ENCODE measurements at regions not wholly inside any gene's neighbourhood (a gene's known extent, or its start where the extent isn't known, plus 50 kb on each side); places are given as distances from the start of the nearest gene placed in this dataset.

DNA sequence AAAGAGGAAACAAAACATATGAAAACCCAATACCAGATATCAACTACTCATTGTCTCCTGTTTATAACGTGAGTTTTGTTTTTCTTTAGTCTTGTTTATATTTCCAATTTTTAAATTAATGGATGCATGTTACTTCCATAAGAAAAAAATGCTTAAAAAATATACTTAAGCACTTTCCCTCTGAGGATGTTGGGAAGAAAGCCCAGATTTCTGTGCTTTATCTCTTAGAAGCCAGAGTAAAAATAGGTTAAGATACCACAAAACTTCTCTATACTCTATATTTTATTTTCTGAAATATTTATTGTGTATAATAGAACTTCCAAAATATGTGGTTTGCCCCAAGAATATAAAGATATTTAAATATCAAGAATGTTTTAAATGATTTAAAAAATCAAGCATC is 633.9 kb downstream of the STK39 start:
- Histone ChIP-seq H3K27ac (ENCODE audit: low read depth in 1 of 2, low read length in 2 of 2) (no peak overlapping the region), H3K4me1 (ENCODE audit: insufficient read depth, low read length) (no peaks in the 10 kb centered on the region), H3K27me3 (ENCODE audit: control insufficient read depth in 1 of 2, insufficient read depth in 2 of 2, low read length in 2 of 2) (no peaks in the 10 kb centered on the region), H3K9me3 (ENCODE audit: control insufficient read depth in 1 of 2, insufficient read depth in 1 of 2, low read length in 2 of 2) (no peaks in the 10 kb centered on the region), H3K4me3 (ENCODE audit: low read length) (no peak overlapping the region), H3K36me3 (ENCODE audit: insufficient read depth, low read length) (no peaks in the 10 kb centered on the region)
- Mint-ChIP-seq H3K27me3 (no peaks in the 10 kb centered on the region), H3K27ac (no peak overlapping the region), H3K36me3 (ENCODE audit: low read depth) (no peaks in the 10 kb centered on the region), H3K4me1 (ENCODE audit: low read depth) (no peaks in the 10 kb centered on the region), H3K9me3 (no peaks in the 10 kb centered on the region), H3K4me3 (no peak overlapping the region)
- DNase-seq (no peak), ATAC-seq (ENCODE audit: poor library complexity) (no peak)
- ChIA-PET POLR2A (no interaction called here), CTCF (no interaction called here)
- intact Hi-C loops (cut with DNase I, micrococcal nuclease) = no loop called here
- TF ChIP-seq, protein P1, sequence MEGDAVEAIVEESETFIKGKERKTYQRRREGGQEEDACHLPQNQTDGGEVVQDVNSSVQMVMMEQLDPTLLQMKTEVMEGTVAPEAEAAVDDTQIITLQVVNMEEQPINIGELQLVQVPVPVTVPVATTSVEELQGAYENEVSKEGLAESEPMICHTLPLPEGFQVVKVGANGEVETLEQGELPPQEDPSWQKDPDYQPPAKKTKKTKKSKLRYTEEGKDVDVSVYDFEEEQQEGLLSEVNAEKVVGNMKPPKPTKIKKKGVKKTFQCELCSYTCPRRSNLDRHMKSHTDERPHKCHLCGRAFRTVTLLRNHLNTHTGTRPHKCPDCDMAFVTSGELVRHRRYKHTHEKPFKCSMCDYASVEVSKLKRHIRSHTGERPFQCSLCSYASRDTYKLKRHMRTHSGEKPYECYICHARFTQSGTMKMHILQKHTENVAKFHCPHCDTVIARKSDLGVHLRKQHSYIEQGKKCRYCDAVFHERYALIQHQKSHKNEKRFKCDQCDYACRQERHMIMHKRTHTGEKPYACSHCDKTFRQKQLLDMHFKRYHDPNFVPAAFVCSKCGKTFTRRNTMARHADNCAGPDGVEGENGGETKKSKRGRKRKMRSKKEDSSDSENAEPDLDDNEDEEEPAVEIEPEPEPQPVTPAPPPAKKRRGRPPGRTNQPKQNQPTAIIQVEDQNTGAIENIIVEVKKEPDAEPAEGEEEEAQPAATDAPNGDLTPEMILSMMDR (IDR thresholded peaks at IDR 0.05) = no peak

DNA sequence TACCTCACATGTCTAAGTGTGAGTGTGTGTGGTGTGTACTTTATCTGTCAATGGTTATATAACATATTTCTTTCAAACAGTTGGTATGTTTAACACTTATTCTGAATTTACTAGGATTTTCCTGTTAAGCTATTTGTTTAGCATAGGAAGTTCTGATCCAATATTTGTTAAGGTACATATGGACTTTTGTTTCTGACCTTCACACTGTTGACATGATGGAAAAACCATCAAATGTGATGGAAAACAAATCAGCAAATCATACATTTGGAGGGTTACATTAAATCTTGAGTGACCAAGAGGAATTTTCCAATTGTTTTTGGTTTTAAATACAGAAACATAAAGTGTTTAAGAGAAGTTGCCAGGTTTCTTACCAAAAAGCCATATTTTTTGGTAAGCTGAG is 638.9 kb downstream of the STK39 start:
- CTCF ChIA-PET = no interaction called here
- H3K27me3 ChIP-seq (ENCODE audit: control insufficient read depth in 1 of 2, insufficient read depth in 2 of 2, low read length in 2 of 2) = no peaks in the 10 kb centered on the region

DNA sequence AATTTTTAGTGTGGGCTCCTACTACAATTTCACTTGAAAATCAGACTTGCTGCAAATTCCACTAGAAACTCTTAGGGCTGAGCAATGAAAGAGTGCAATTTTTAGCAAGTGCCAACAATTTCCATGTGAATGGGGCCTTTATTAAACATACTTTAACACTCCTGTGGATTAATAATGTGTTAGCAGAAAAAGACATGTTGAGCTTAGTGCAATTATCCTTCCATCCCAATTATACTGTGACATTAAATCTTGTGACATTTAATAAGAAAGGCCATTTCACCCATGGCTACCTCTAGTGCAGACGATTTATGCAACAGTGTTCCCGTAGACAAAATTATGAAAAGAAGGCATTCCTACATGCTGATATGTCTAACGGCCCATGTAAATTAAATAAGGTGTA is 639.7 kb downstream of the STK39 start:
- no peaks in the 10 kb centered on the region for H3K36me3 Mint-ChIP-seq (ENCODE audit: low read depth)
- no peaks in the 10 kb centered on the region for H3K9me3 Mint-ChIP-seq
- ChIA-PET CTCF (no interaction called here), POLR2A (no interaction called here)
- H3K27me3 ChIP-seq (ENCODE audit: control insufficient read depth in 1 of 2, insufficient read depth in 2 of 2, low read length in 2 of 2) = no peaks in the 10 kb centered on the region
- no peaks in the 10 kb centered on the region for H3K27me3 Mint-ChIP-seq
- no peaks in the 10 kb centered on the region for H3K36me3 ChIP-seq (ENCODE audit: insufficient read depth, low read length)
- TF ChIP-seq, protein P1 (IDR thresholded peaks at IDR 0.05) = no peak
- DNase-seq (no peak), ATAC-seq (ENCODE audit: poor library complexity) (no peak)
- no peak overlapping the region for H3K4me3 Mint-ChIP-seq
- no peak overlapping the region for H3K4me3 ChIP-seq (ENCODE audit: low read length)
- no peaks in the 10 kb centered on the region for H3K4me1 Mint-ChIP-seq (ENCODE audit: low read depth)
- intact Hi-C loops (cut with DNase I, micrococcal nuclease) = no loop called here
- H3K4me1 ChIP-seq (ENCODE audit: insufficient read depth, low read length) = no peaks in the 10 kb centered on the region
- H3K27ac ChIP-seq (ENCODE audit: low read depth in 1 of 2, low read length in 2 of 2) = no peak overlapping the region
- no peaks in the 10 kb centered on the region for H3K9me3 ChIP-seq (ENCODE audit: control insufficient read depth in 1 of 2, insufficient read depth in 1 of 2, low read length in 2 of 2)
- no peak overlapping the region for H3K27ac Mint-ChIP-seq

More for the DNA sequence above, 638.9 kb downstream of the STK39 start:
- H3K36me3 ChIP-seq (ENCODE audit: insufficient read depth, low read length) = no peaks in the 10 kb centered on the region
- Mint-ChIP-seq H3K4me3 (no peak overlapping the region), H3K27ac (no peak overlapping the region), H3K36me3 (ENCODE audit: low read depth) (no peaks in the 10 kb centered on the region), H3K4me1 (ENCODE audit: low read depth) (no peaks in the 10 kb centered on the region), H3K9me3 (no peaks in the 10 kb centered on the region), H3K27me3 (no peaks in the 10 kb centered on the region)
- H3K4me1 ChIP-seq (ENCODE audit: insufficient read depth, low read length) = no peaks in the 10 kb centered on the region
- no peak for ATAC-seq (ENCODE audit: poor library complexity)
- POLR2A ChIA-PET = no interaction called here
- DNase-seq = no peak
- H3K9me3 ChIP-seq (ENCODE audit: control insufficient read depth in 1 of 2, insufficient read depth in 1 of 2, low read length in 2 of 2) = no peaks in the 10 kb centered on the region
- intact Hi-C loops (cut with DNase I, micrococcal nuclease) = no loop called here
- TF ChIP-seq, protein P1 (IDR thresholded peaks at IDR 0.05) = no peak
- no peak overlapping the region for H3K4me3 ChIP-seq (ENCODE audit: low read length)
- H3K27ac ChIP-seq (ENCODE audit: low read depth in 1 of 2, low read length in 2 of 2) = no peak overlapping the region

All from CD4-positive, alpha-beta T cell (primary cell).